SK-N-MC (cell line): ENCODE measurements at regions not wholly inside any gene's neighbourhood (a gene's known extent, or its start where the extent isn't known, plus 50 kb on each side); places are given as distances from the start of the nearest gene placed in this dataset.

Source experiments
- DNase-seq: peaks from one replicate; pipeline ENCODE4 v3.0.0-alpha.2; 2011; ENCODE audit warnings: low read depth, low spot score
- H3K27ac ChIP-seq: fragments of 200-600 bp; sonication (generic); 2 replicates; pipeline ENCODE4 v1.5.1; 2016; ENCODE audit warnings: mixed run types
- H3K36me3 ChIP-seq: fragments of 200-600 bp; sonication (generic); 2 replicates; pipeline ENCODE4 v1.6.1; 2017; ENCODE audit warnings: antibody characterized with exemption, low read length, mixed read lengths; ENCODE audit not compliant: insufficient read depth
- H3K4me3 ChIP-seq: fragments of 200-600 bp; sonication (generic); 2 replicates; pipeline ENCODE4 v1.5.1; 2016
- H3K9ac ChIP-seq: fragments of 200-600 bp; sonication (generic); 2 replicates; pipeline ENCODE4 v1.8.0; 2017; ENCODE audit warnings: mixed run types, mixed read lengths; ENCODE audit not compliant: insufficient read length
- H3K9me3 ChIP-seq: fragments of 200-600 bp; sonication (generic); 2 replicates; pipeline ENCODE4 v1.6.1; 2017; ENCODE audit warnings: low read depth, mild to moderate bottlenecking, antibody characterized with exemption, low read length, moderate library complexity, mixed read lengths
- EZH2 ChIP-seq: fragments of 200-600 bp; sonication (generic); IDR thresholded peaks from one replicate; pipeline ENCODE4 v1.6.1; 2017; ENCODE audit warnings: antibody characterized with exemption
- FOXP2 ChIP-seq: optimal IDR thresholded peaks from 2 replicates; pipeline ENCODE3; 2011; ENCODE audit warnings: mild to moderate bottlenecking, moderate library complexity; ENCODE audit not compliant: insufficient read depth; ENCODE audit errors: extremely low read length, control extremely low read depth
- POLR2AphosphoS5 ChIP-seq: IDR thresholded peaks from 2 replicates; pipeline ENCODE4 v1.6.1; 2012; ENCODE audit warnings: mild to moderate bottlenecking, low read depth, low read length, borderline replicate concordance

GRCh38 chr12:40579687-40580086, 112.6 kb upstream of the CNTN1 start:
- Histone ChIP-seq H3K36me3 (no peaks in the 10 kb centered on the region), H3K9ac (no peak overlapping the region), H3K9me3 (no peaks in the 10 kb centered on the region), H3K4me3 (no peak overlapping the region), H3K27ac (no peak overlapping the region)
- TF ChIP-seq FOXP2: no peak
- TF ChIP-seq EZH2: no peak
- TF ChIP-seq POLR2AphosphoS5: no peak
- DNase-seq: no peak

GRCh38 chr12:40580346-40580745, 111.9 kb upstream of the CNTN1 start:
- no peak for TF ChIP-seq POLR2AphosphoS5
- TF ChIP-seq EZH2: no peak
- no peak for TF ChIP-seq FOXP2
- Histone ChIP-seq H3K36me3 (no peaks in the 10 kb centered on the region), H3K9ac (no peak overlapping the region), H3K9me3 (no peaks in the 10 kb centered on the region), H3K4me3 (no peak overlapping the region), H3K27ac (no peak overlapping the region)
- no peak for DNase-seq

- Histone ChIP-seq H3K9ac (no peak overlapping the region), H3K9me3 (no peaks in the 10 kb centered on the region), H3K36me3 (no peaks in the 10 kb centered on the region), H3K4me3 (no peak overlapping the region), H3K27ac (no peak overlapping the region)
- TF ChIP-seq EZH2: no peak
- TF ChIP-seq POLR2AphosphoS5: no peak
- no peak for TF ChIP-seq FOXP2
- no peak for DNase-seq
Measured at GRCh38 chr12:40581889-40582288, 110.3 kb upstream of the CNTN1 start.

- Histone ChIP-seq H3K9ac (no peak overlapping the region), H3K36me3 (no peaks in the 10 kb centered on the region), H3K27ac (no peak overlapping the region), H3K9me3 (no peaks in the 10 kb centered on the region), H3K4me3 (no peak overlapping the region)
- TF ChIP-seq EZH2: no peak
- no peak for TF ChIP-seq FOXP2
- TF ChIP-seq POLR2AphosphoS5: no peak
- no peak for DNase-seq
Measured at GRCh38 chr12:40583743-40584142, 108.5 kb upstream of the CNTN1 start.

GRCh38 chr12:40584763-40585162, 107.5 kb upstream of the CNTN1 start:
- no peak for DNase-seq
- no peak for TF ChIP-seq FOXP2
- TF ChIP-seq EZH2: no peak
- no peak for TF ChIP-seq POLR2AphosphoS5
- H3K9ac ChIP-seq: no peak overlapping the region
- no peak overlapping the region for H3K4me3 ChIP-seq
- no peaks in the 10 kb centered on the region for H3K9me3 ChIP-seq
- H3K36me3 ChIP-seq: no peaks in the 10 kb centered on the region
- no peak overlapping the region for H3K27ac ChIP-seq

- Histone ChIP-seq H3K9ac (no peak overlapping the region), H3K4me3 (no peak overlapping the region), H3K27ac (no peak overlapping the region), H3K36me3 (no peaks in the 10 kb centered on the region), H3K9me3 (no peaks in the 10 kb centered on the region)
- TF ChIP-seq EZH2 (no peak), POLR2AphosphoS5 (no peak)
- DNase-seq: no peak
Measured at GRCh38 chr12:40586823-40587222, 105.4 kb upstream of the CNTN1 start.

GRCh38 chr12:40587421-40587820, 104.8 kb upstream of the CNTN1 start:
- H3K9ac ChIP-seq: no peak overlapping the region
- no peak for TF ChIP-seq POLR2AphosphoS5
- DNase-seq: no peak
- no peak overlapping the region for H3K4me3 ChIP-seq
- no peaks in the 10 kb centered on the region for H3K36me3 ChIP-seq
- no peak overlapping the region for H3K27ac ChIP-seq
- H3K9me3 ChIP-seq: no peaks in the 10 kb centered on the region

- DNase-seq: no peak
- no peak for TF ChIP-seq POLR2AphosphoS5
- no peak for TF ChIP-seq EZH2
- no peak for TF ChIP-seq FOXP2
- Histone ChIP-seq H3K9me3 (no peaks in the 10 kb centered on the region), H3K9ac (no peak overlapping the region), H3K27ac (no peak overlapping the region), H3K4me3 (no peak overlapping the region), H3K36me3 (no peaks in the 10 kb centered on the region)
Measured at GRCh38 chr12:40587970-40588369, 104.3 kb upstream of the CNTN1 start.

- Histone ChIP-seq H3K36me3 (no peaks in the 10 kb centered on the region), H3K9ac (no peak overlapping the region), H3K27ac (no peak overlapping the region), H3K9me3 (no peaks in the 10 kb centered on the region), H3K4me3 (no peak overlapping the region)
- DNase-seq: no peak
- TF ChIP-seq FOXP2: no peak
- TF ChIP-seq POLR2AphosphoS5: no peak
- no peak for TF ChIP-seq EZH2
Measured at GRCh38 chr12:40597133-40597532, 95.1 kb upstream of the CNTN1 start.
